Activated T-cell treated with anti-CD3 and anti-CD28 coated beads, Interleukin-2, amount 50 U/mL, for 72 hours (primary cell): ENCODE measurements at regions not wholly inside any gene's neighbourhood (a gene's known extent, or its start where the extent isn't known, plus 50 kb on each side); places are given as distances from the start of the nearest gene placed in this dataset.

Source experiments
- ATAC-seq, 2 donors: fragments of 150-1000 bp; cut with Tn5 transposase; replicated peaks in 1 of 2; 2 replicates each; pipeline ENCODE4 v1.10.0; 2021; ENCODE audit warnings: moderate library complexity in 2 of 2, mild to moderate bottlenecking in 1 of 2
- DNase-seq, 2 donors: peaks; one replicate each; pipeline ENCODE4 v3.0.0; 2021 to 2022; ENCODE audit warnings: mixed read lengths in 1 of 2
- H3K27ac Mint-ChIP-seq: one replicate; pipeline ENCODE4 v1.8.0; 2022; ENCODE audit warnings: mild to moderate bottlenecking, moderate library complexity, mixed read lengths
- H3K27me3 Mint-ChIP-seq: one replicate; pipeline ENCODE4 v1.8.0; 2022; ENCODE audit warnings: low read depth, mixed read lengths
- H3K36me3 Mint-ChIP-seq, 2 donors: one replicate each; pipeline ENCODE4 v1.8.0; 2022; ENCODE audit warnings: mixed read lengths in 2 of 2, mild to moderate bottlenecking in 1 of 2; ENCODE audit not compliant: insufficient read depth in 2 of 2
- H3K4me1 Mint-ChIP-seq: one replicate; pipeline ENCODE4 v1.8.0; 2022; ENCODE audit warnings: low read depth, mixed read lengths
- H3K4me3 Mint-ChIP-seq, 2 donors: one replicate each; pipeline ENCODE4 v1.8.0; 2022; ENCODE audit warnings: mild to moderate bottlenecking in 2 of 2, mixed read lengths in 2 of 2, moderate library complexity in 2 of 2
- H3K9me3 Mint-ChIP-seq, 2 donors: one replicate each; pipeline ENCODE4 v1.8.0; 2022; ENCODE audit warnings: mixed read lengths in 2 of 2

DNA sequence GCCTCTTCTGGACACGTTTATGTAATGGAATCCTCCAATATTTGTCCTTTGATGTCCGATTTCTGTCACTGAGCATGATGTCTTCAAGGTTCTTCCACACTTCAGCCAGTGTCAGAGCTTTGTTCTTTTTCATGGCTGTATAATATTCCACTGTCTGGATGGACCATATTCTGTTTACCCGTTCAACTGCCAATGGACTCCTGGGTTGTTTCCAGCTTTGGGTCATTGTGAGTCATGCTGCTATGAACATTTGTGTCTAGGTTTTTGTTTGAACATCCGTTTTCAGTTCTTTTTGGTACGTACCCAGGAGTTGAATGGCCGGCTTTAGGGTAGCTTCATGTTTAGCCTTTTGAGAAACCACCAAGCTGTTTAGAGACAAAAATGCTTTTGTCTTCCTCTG is 93.2 kb downstream of the SHOX start:
- no peak overlapping the region for H3K27ac Mint-ChIP-seq
- peaks cover 14 to 16% of the 10 kb centered on the region in 2 donors for H3K9me3 Mint-ChIP-seq
- H3K4me3 Mint-ChIP-seq = no peak overlapping the region
- peaks cover 0 to 5% of the 10 kb centered on the region in 2 donors for H3K36me3 Mint-ChIP-seq
- DNase-seq = no peak
- no peaks in the 10 kb centered on the region for H3K27me3 Mint-ChIP-seq
- no peak for ATAC-seq
- no peaks in the 10 kb centered on the region for H3K4me1 Mint-ChIP-seq

GRCh38 chrX:721354-721753 is 90.8 kb downstream of the SHOX start:
- no peaks in the 10 kb centered on the region for H3K4me1 Mint-ChIP-seq
- no peak for DNase-seq
- ATAC-seq = no peak
- no peak overlapping the region for H3K27ac Mint-ChIP-seq
- H3K4me3 Mint-ChIP-seq = no peak overlapping the region
- H3K36me3 Mint-ChIP-seq = peaks cover 0 to 5% of the 10 kb centered on the region in 2 donors
- no peaks in the 10 kb centered on the region for H3K27me3 Mint-ChIP-seq
- H3K9me3 Mint-ChIP-seq = peaks cover 17 to 18% of the 10 kb centered on the region in 2 donors

- DNase-seq = no peak
- Mint-ChIP-seq H3K36me3 (peaks cover 0 to 5% of the 10 kb centered on the region in 2 donors), H3K27me3 (no peaks in the 10 kb centered on the region), H3K9me3 (peaks cover 15 to 18% of the 10 kb centered on the region in 2 donors), H3K4me3 (no peak overlapping the region), H3K27ac (no peak overlapping the region), H3K4me1 (no peaks in the 10 kb centered on the region)
- ATAC-seq = no peak
These were observed 90.2 kb downstream of the SHOX start for GRCh38 chrX:720825-721224.

GRCh38 chrX:720250-720649 is 89.7 kb downstream of the SHOX start:
- peaks cover 14 to 16% of the 10 kb centered on the region in 2 donors for H3K9me3 Mint-ChIP-seq
- H3K4me1 Mint-ChIP-seq = no peaks in the 10 kb centered on the region
- H3K27me3 Mint-ChIP-seq = no peaks in the 10 kb centered on the region
- no peak overlapping the region for H3K27ac Mint-ChIP-seq
- no peak overlapping the region for H3K4me3 Mint-ChIP-seq
- ATAC-seq = no peak
- peaks cover 0 to 3% of the 10 kb centered on the region in 2 donors for H3K36me3 Mint-ChIP-seq
- DNase-seq = no peak

GRCh38 chrX:716136-716535 is 85.5 kb downstream of the SHOX start:
- H3K36me3 Mint-ChIP-seq = peaks cover 4% of the 10 kb centered on the region in 2 donors
- no peaks in the 10 kb centered on the region for H3K4me1 Mint-ChIP-seq
- H3K27ac Mint-ChIP-seq = no peak overlapping the region
- DNase-seq = no peak
- no peak for ATAC-seq
- H3K27me3 Mint-ChIP-seq = no peaks in the 10 kb centered on the region
- H3K9me3 Mint-ChIP-seq = peaks cover 6 to 9% of the 10 kb centered on the region in 2 donors
- H3K4me3 Mint-ChIP-seq = no peak overlapping the region

GRCh38 chrX:714131-714530 is 83.5 kb downstream of the SHOX start:
- H3K36me3 Mint-ChIP-seq = peaks cover 4% of the 10 kb centered on the region in 2 donors
- ATAC-seq (no peak), DNase-seq (no peak)
- H3K27me3 Mint-ChIP-seq = no peaks in the 10 kb centered on the region
- no peak overlapping the region for H3K27ac Mint-ChIP-seq
- H3K4me1 Mint-ChIP-seq = no peaks in the 10 kb centered on the region
- H3K9me3 Mint-ChIP-seq = peaks cover 6 to 14% of the 10 kb centered on the region in 2 donors
- H3K4me3 Mint-ChIP-seq = no peak overlapping the region
